Ovary (tissue), 3 donors: ENCODE measurements at regions not wholly inside any gene's neighbourhood (a gene's known extent, or its start where the extent isn't known, plus 50 kb on each side); places are given as distances from the start of the nearest gene placed in this dataset.

Experiments used
- CTCF ChIP-seq, 3 donors: fragments of 450-650 bp in 2 of 3; fragments of 200-600 bp in 1 of 3; IDR thresholded peaks; one replicate each; pipeline versions ENCODE4 v1.5.1 to v1.8.0; 2016 to 2022; ENCODE audit warnings: antibody characterized with exemption in 3 of 3, mild to moderate bottlenecking in 1 of 3
- EP300 ChIP-seq: sonication (generic); formaldehyde crosslinking; IDR thresholded peaks from one replicate; pipeline ENCODE4 v1.6.1; 2017; ENCODE audit warnings: antibody characterized with exemption
- POLR2A ChIP-seq: fragments of 450-650 bp; IDR thresholded peaks from one replicate; pipeline ENCODE4 v1.6.1; 2017; ENCODE audit warnings: antibody characterized with exemption, mild to moderate bottlenecking, moderate library complexity
- donor health status: DM: no; HTN: no; CAD: no.

- TF ChIP-seq POLR2A: no peak
- no peak for TF ChIP-seq CTCF (IDR thresholded peaks at IDR 0.05)
- no peak for TF ChIP-seq EP300
These were observed 702.8 kb downstream of the CETN3 start for GRCh38 chr5:89706731-89707130.
